ENCODE measurements at regions not wholly inside any gene's neighbourhood (a gene's known extent, or its start where the extent isn't known, plus 50 kb on each side); places are given as distances from the start of the nearest gene placed in this dataset.
A peak's percentile ranks its signal among the peaks of the same experiment; 100 is the strongest.
"Not testable (repeated sequence)": the region's sequence is repeated elsewhere in the genome, so short reads cannot be mapped to it uniquely, and the experiment has no call there.

DNA sequence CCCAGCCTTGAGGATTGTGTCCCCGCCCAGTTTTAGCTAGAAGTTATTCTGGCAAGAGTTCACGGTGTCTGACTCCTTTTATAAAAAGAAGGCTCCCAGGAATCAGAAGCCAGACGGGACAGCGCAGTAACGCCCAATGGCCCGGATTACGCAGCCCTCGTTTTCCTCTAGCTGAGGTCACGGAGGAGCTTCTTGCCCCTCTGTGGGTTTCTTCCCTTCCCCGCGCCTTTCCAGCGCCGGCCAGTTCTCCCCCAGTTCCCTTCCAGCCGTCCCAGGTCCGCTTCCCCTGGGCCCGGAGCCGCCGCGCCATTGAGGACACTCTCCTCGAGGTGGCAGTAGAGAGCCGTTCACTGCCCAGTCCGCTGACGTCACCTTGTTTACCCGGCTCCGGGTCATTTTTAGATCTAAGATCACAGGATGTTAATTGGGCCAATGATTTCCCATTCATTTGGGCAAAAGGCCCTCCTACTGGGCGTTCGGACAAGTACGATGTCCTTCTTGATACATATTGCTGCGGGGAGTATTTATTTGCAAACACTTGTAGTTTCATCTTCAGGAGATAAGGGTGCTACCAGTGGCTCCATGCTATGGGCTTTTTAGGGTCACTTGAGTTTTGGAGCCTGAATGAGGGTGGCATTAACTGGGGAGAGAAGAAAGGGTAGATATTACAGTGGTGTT, 81.5 kb upstream of the PPM1B start:
- DNase-seq: peak; percentile 61

DNA sequence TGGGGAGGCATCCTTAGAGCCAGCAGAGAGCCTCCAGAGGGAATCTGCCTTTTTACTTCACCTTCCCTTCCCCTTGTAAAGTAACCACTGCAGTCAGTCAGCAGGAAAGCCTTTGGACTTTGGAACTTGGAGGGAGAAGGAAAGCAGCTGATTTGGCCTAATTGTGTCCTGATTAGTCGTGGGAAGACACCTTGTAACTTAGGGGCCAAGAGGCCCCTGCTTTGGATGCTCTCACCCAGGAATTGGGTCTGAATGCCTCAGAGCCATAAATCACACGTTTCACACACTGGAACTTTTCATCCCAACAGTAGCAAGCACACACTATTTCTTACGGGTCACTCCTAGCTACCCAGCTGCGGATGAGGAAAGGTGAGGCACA, 81.0 kb upstream of the PPM1B start:
- DNase-seq: no peak

DNA sequence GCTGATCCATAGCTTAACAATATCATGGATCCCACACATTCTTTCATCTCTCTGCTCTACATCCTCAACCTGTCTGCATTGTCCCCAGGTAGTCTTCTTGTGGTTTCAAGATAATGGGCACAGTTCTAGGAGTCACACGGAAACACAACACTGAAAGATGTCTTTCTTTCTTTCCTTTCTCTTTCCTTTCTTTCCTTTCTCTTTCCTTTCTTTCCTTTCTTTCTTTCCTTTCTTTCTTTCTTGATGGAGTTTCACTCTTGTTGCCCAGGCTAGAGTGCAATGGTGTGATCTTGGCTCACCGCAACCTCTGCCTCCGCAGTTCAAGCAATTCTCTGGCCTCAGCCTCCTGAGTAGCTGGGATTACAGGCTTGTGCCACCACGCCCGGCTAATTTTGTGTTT, 76.2 kb upstream of the PPM1B start:
- not testable (repeated sequence) for DNase-seq

DNA sequence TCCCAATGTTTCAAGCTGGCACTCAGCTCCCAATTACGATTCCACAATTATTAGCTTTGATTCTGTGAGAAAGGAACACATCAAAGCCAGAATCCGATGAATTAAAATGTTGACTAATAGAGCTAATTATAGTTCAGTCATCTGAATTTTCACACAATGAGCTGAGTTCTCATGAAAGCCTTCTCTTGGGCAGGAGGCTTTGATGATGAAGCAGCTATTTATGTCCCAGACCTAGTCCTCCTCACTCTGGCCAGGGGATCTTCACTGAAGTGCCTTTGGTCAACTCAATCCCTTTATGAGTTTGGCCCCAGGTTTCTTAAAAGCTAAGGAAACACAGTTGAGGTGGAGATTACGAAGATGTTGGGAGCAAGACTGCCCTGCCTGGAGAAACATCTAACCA, 74.7 kb upstream of the PPM1B start:
- no peak for DNase-seq

DNA sequence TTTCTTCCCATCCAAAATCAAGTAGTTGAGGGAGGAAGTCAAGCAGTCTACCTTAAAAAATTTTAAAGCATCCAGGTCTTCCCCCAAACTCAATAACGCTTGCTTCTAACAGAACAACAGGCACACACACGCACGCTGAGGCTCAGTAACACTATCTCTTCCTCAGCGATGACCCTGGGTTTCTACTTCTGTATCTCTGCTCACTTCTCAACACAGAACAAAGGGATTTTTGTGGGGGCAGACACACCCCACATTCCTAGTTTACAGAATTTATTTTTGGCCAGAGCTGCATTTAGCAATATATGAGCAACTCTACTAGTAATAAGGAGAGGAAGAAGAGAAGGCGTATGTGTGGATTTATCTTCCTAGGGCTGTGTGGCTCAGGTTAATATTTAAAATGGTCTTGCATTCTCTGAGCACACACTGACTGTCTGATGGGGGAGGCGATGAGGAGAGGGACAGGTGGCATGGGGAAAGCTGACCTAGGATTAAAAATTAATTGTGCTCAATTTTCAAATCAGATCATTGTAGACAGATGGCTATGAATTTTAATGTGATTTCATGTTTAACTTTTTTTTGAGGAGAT, 71.3 kb upstream of the PPM1B start:
- no peak for DNase-seq

DNA sequence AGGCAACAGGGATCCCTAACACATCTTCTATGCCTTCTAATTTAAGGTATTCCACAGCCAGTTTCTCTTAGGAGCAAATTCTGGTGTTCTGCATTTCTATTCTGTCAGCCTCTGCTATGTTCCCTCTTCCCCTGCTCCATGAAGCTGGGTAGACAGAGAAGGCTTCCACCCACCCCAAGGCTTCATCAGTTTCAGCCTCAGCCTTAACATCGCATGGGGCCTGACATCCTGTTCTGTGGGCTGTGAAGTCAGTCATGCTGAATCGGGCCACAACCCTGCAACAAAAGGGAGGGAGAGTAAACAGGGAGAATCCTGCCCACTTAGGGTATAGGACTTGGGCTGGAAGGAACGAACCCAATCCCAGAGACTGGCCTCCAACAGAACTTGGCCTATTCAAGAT, 70.6 kb upstream of the PPM1B start:
- no peak for DNase-seq

DNA sequence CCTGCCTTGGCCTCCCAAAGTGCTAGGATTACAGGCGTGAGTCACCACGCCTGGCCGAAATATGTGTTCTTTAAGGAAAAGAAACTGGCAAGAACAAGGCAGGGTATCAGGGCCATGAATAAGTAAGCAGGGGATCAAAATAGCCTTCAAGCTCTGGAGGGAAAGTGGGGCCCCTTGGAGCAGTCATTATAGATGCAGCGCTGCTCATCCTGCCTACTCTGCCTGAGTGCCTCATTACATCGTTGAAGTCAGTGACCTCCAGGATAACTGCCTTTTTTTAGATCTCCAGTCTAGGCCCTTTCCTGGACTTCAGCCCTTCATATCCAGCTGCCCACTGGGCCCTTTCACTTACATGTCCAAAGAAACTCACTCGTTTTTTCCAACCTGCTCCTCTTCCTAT, 69.8 kb upstream of the PPM1B start:
- no peak for DNase-seq

DNA sequence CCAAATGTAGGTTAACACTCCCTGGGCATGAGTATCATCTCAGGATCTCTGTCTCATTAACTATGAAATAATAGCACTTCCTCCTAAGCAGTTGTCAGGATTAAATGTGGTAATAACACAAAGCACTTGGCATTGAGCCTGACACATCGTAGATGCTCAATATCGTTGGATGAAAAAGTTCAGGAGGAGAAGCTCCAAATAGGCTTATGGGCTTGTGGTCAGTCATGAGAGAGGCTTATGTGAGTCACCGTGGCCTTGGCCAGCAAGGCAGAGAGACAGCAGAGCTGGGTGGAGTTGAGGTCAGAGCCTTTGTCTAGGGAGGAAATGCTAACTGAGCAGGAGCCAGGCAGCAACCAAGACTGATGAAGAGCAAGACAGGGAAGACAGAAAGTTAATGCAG, 68.3 kb upstream of the PPM1B start:
- no peak for DNase-seq

- no peak for DNase-seq
Observed at GRCh38 chr2:44101246-44101645, 67.4 kb upstream of the PPM1B start.

GRCh38 chr2:44102790-44103562, 65.7 kb upstream of the PPM1B start:
- no peak for DNase-seq

DNA sequence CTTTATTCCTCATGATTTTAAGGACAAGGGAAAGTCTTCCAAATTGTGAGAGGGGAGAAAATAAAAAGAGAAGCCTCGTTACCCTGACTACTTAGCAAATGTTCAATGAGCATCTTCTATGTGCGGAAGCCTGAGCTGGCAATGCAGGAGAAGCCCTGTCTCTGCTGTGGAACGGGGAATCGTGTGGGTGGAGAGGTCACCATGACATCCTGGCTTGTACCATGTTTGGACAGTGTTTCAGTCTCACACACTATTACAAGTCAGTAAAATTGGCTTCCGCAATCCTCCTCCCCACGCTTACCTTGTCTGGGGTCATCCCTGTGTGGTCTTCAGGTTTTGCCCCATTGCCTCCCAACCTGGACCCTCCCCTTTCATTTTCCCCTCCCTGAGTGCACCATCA, 65.0 kb upstream of the PPM1B start:
- no peak for DNase-seq

DNA sequence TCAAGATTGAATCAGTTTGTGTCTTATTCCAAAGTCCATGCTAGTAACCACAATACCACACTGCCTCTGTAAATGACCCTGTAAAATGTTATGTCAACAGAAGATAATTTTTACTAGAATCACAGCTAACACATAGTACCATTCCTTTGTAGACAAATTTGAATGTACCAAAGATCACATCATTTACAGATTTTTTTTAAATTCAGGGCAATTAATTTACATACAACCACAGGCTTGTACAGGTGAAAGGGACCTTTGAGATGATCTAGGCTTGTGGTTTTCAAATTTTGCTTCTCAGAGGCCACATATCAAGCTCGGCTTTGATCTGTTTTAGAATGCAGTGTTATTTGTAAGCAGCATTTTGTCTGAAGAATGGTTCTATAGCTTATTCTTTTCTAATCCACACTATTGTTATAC, 63.8 kb upstream of the PPM1B start:
- no peak for DNase-seq

- DNase-seq: not testable (repeated sequence)
Observed at GRCh38 chr2:44106509-44106908, 62.2 kb upstream of the PPM1B start.

GRCh38 chr2:44107086-44107740, 61.5 kb upstream of the PPM1B start:
- DNase-seq: no peak

GRCh38 chr2:44107974-44108373, 60.7 kb upstream of the PPM1B start:
- no peak for DNase-seq

- no peak for DNase-seq
Observed at GRCh38 chr2:44109166-44109565, 59.5 kb upstream of the PPM1B start.

DNA sequence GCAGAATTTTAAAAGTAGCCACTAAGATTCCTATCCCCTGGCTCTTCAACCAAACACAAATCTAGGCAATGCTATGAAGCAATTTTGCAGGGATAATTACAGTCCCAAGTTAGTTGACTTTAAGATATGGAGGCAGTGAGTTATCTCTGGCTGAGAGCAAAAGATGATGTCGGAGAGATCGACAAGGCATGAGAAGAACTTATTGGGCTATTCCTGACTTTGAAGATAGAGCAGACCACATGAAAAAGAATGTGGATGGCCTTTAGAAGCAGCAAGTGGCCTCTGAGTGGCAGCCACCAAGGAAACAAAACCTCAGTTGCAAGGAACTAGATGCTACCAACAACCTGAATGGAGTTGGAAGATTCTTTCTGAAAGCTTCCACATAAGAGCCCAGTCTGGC, 58.2 kb upstream of the PPM1B start:
- DNase-seq: no peak

DNA sequence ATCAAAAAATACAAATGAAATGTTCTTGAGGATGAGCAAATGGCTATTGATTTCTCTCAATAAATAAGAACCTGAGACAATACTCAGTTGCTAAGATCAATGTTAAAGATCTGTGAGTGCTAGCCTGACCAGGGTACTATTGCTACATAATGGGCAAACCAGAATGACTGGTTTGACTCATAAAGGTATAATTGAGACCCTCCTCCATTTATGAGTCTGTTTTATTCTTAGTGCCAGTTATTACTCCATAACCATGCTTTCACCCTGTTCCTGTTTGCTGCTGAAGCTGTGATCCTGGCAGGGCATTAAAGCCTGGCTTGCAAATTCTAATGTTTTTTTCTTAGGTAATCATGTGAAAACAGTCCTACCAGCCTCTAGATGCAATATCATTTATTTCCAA, 56.6 kb upstream of the PPM1B start:
- no peak for DNase-seq

GRCh38 chr2:44116319-44116718, 52.4 kb upstream of the PPM1B start:
- no peak for DNase-seq

DNA sequence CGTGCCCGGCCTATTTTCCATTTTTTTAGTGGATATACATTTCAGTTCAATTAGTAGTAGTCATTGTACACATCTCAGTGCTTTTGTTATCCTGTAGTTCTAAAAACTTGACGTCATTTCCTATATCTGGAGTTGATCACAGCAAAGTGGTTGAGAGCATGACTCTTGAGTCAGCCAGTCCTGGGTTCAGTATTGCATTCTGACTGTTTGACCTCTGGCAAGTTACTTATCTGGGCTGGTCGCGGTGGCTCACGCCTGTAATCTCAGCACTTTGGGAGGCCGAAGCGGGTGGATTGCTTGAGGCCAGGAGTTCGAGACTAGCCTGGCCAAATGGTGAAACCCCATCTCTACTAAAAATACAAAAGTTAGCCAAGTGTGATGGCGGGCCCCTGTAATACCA, 50.4 kb upstream of the PPM1B start:
- no peak for DNase-seq
